ENCODE measurements at regions not wholly inside any gene's neighbourhood (a gene's known extent, or its start where the extent isn't known, plus 50 kb on each side); places are given as distances from the start of the nearest gene placed in this dataset.

DNA sequence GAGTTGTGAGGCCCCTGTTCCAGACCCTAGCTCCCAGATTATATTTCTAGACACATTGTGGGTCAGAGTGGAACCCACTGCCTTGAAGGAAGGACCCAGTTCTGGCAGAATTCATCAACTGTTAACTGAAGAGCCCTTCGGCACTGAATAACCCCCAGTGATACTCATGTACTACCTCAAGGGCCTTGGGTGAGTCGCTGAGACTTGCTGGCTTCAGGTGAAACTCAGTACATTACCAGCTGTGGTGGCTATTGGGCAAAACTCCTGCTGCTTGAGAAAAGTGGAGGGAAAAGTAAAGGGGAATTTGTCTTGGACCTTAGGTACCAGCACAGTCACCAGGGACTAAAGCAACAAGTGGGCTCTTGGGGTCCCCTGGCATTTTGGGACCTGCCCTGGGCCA, 394.9 kb upstream of the EPHA3 start:
- TF ChIP-seq, protein P1, sequence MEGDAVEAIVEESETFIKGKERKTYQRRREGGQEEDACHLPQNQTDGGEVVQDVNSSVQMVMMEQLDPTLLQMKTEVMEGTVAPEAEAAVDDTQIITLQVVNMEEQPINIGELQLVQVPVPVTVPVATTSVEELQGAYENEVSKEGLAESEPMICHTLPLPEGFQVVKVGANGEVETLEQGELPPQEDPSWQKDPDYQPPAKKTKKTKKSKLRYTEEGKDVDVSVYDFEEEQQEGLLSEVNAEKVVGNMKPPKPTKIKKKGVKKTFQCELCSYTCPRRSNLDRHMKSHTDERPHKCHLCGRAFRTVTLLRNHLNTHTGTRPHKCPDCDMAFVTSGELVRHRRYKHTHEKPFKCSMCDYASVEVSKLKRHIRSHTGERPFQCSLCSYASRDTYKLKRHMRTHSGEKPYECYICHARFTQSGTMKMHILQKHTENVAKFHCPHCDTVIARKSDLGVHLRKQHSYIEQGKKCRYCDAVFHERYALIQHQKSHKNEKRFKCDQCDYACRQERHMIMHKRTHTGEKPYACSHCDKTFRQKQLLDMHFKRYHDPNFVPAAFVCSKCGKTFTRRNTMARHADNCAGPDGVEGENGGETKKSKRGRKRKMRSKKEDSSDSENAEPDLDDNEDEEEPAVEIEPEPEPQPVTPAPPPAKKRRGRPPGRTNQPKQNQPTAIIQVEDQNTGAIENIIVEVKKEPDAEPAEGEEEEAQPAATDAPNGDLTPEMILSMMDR (IDR thresholded peaks at IDR 0.05): no peak
- TF ChIP-seq POLR2A (IDR thresholded peaks at IDR 0.05): no peak

Data from uterus (tissue), 2 donors.